Endothelial cell (in vitro differentiated cells): ENCODE measurements at regions not wholly inside any gene's neighbourhood (a gene's known extent, or its start where the extent isn't known, plus 50 kb on each side); places are given as distances from the start of the nearest gene placed in this dataset.

Experiments used
- DNase-seq: peaks from one replicate; pipeline ENCODE4 v3.0.0; 2021; ENCODE audit warnings: low spot score
- H3K27ac Mint-ChIP-seq: one replicate; pipeline ENCODE4 v1.8.0; 2021; ENCODE audit warnings: mixed read lengths, inconsistent platforms; ENCODE audit not compliant: unreplicated experiment
- H3K27me3 Mint-ChIP-seq: one replicate; pipeline ENCODE4 v1.8.0; 2021; ENCODE audit warnings: mild to moderate bottlenecking, moderate library complexity, mixed read lengths, inconsistent platforms; ENCODE audit not compliant: unreplicated experiment
- H3K36me3 Mint-ChIP-seq: one replicate; pipeline ENCODE4 v1.8.0; 2021; ENCODE audit warnings: mild to moderate bottlenecking, low read depth, mixed read lengths, inconsistent platforms; ENCODE audit not compliant: unreplicated experiment
- H3K4me1 Mint-ChIP-seq: one replicate; pipeline ENCODE4 v1.8.0; 2021; ENCODE audit warnings: mild to moderate bottlenecking, mixed read lengths, inconsistent platforms; ENCODE audit not compliant: unreplicated experiment
- H3K4me3 Mint-ChIP-seq: one replicate; pipeline ENCODE4 v1.8.0; 2021; ENCODE audit warnings: mild to moderate bottlenecking, mixed read lengths, inconsistent platforms; ENCODE audit not compliant: unreplicated experiment
- H3K9me3 Mint-ChIP-seq: one replicate; pipeline ENCODE4 v1.8.0; 2021; ENCODE audit warnings: mixed read lengths, inconsistent platforms; ENCODE audit not compliant: unreplicated experiment
- CTCF ChIP-seq: fragments of 200-600 bp; sonication (generic); IDR thresholded peaks from one replicate; pipeline ENCODE4 v1.5.0; 2021; ENCODE audit warnings: antibody characterized with exemption; ENCODE audit not compliant: unreplicated experiment

- Mint-ChIP-seq H3K9me3 (peaks cover 3% of the 10 kb centered on the region), H3K4me3 (no peak overlapping the region), H3K36me3 (peaks cover 27% of the 10 kb centered on the region), H3K27me3 (peaks cover 10% of the 10 kb centered on the region), H3K4me1 (peaks cover 8% of the 10 kb centered on the region), H3K27ac (no peak overlapping the region)
- no peak for TF ChIP-seq CTCF
- no peak for DNase-seq
These were observed 95.4 kb upstream of the SHH start for GRCh38 chr7:155907450-155908200.

- Mint-ChIP-seq H3K27ac (no peak overlapping the region), H3K4me1 (no peaks in the 10 kb centered on the region)
- TF ChIP-seq CTCF, result no peak
These were observed 88.9 kb upstream of the SHH start for GRCh38 chr7:155901176-155901575.

GRCh38 chr7:155899596-155899995 is 87.3 kb upstream of the SHH start:
- no peak overlapping the region for H3K4me3 Mint-ChIP-seq
- no peak for DNase-seq
- no peaks in the 10 kb centered on the region for H3K27me3 Mint-ChIP-seq
- no peaks in the 10 kb centered on the region for H3K9me3 Mint-ChIP-seq
- no peak overlapping the region for H3K27ac Mint-ChIP-seq
- no peaks in the 10 kb centered on the region for H3K4me1 Mint-ChIP-seq
- H3K36me3 Mint-ChIP-seq, result peaks cover 5% of the 10 kb centered on the region
- no peak for TF ChIP-seq CTCF

More at GRCh38 chr7:155901176-155901575, 88.9 kb upstream of the SHH start:
- Mint-ChIP-seq H3K36me3 (peaks cover 6% of the 10 kb centered on the region), H3K9me3 (no peaks in the 10 kb centered on the region), H3K27me3 (no peaks in the 10 kb centered on the region), H3K4me3 (no peak overlapping the region)
- no peak for DNase-seq

- TF ChIP-seq CTCF, result no peak
- H3K27me3 Mint-ChIP-seq, result no peaks in the 10 kb centered on the region
- no peaks in the 10 kb centered on the region for H3K36me3 Mint-ChIP-seq
- H3K9me3 Mint-ChIP-seq, result no peaks in the 10 kb centered on the region
- no peak overlapping the region for H3K27ac Mint-ChIP-seq
- no peaks in the 10 kb centered on the region for H3K4me1 Mint-ChIP-seq
- H3K4me3 Mint-ChIP-seq, result no peak overlapping the region
- no peak for DNase-seq
These were observed 85.6 kb upstream of the SHH start for GRCh38 chr7:155897758-155898386.
